HCT116 (cell line): ENCODE measurements at regions not wholly inside any gene's neighbourhood (a gene's known extent, or its start where the extent isn't known, plus 50 kb on each side); places are given as distances from the start of the nearest gene placed in this dataset.

Experiments
- ATF3 ChIP-seq: IDR thresholded peaks from 2 replicates; pipeline ENCODE4 v1.6.1; 2012
- CEBPB ChIP-seq: IDR thresholded peaks from 2 replicates; pipeline ENCODE4 v1.6.1; 2012; ENCODE audit warnings: low read depth
- ELF1 ChIP-seq: IDR thresholded peaks from 2 replicates; pipeline ENCODE4 v1.6.1; 2012; ENCODE audit warnings: low read depth, borderline replicate concordance
- EZH2 ChIP-seq: fragments of 200-600 bp; sonication (generic); IDR thresholded peaks from 2 replicates; pipeline ENCODE4 v1.6.1; 2017; ENCODE audit warnings: antibody characterized with exemption, mixed run types
- EZH2phosphoT487 ChIP-seq: fragments of 200-600 bp; IDR thresholded peaks from 2 replicates; pipeline ENCODE4 v1.6.1; 2018; ENCODE audit warnings: antibody characterized with exemption, borderline replicate concordance
- FOSL1 ChIP-seq: IDR thresholded peaks from 2 replicates; pipeline ENCODE4 v1.6.1; 2012; ENCODE audit warnings: low read depth
- MAX ChIP-seq: IDR thresholded peaks from 2 replicates; pipeline ENCODE4 v1.6.1; 2012
- POLR2A ChIP-seq: IDR thresholded peaks from 2 replicates; pipeline ENCODE4 v1.7.0; 2011; ENCODE audit warnings: borderline replicate concordance; ENCODE audit not compliant: insufficient read depth, insufficient read length; ENCODE audit errors: extremely low read depth
- POLR2AphosphoS5 ChIP-seq: IDR thresholded peaks from 2 replicates; pipeline ENCODE4 v1.6.1; 2011; ENCODE audit warnings: mild to moderate bottlenecking, low read depth, low read length, moderate library complexity
- SP1 ChIP-seq: IDR thresholded peaks from 2 replicates; pipeline ENCODE4 v1.6.1; 2012; ENCODE audit warnings: low read depth
- TF ChIP-seq, protein P1 (sequence below), 3 experiments: fragments of 200-600 bp in 1 of 3; sonication (generic) in 1 of 3; IDR thresholded peaks in 2 of 3; conservative IDR thresholded peaks in 1 of 3; 2 replicates each; pipeline ENCODE4 v1.5.1; 2012 to 2017; ENCODE audit warnings: low read depth in 2 of 3, low read length in 2 of 3, antibody characterized with exemption in 1 of 3, borderline replicate concordance in 1 of 3, control low read depth in 1 of 3, mild to moderate bottlenecking in 1 of 3, mixed read lengths in 1 of 3, mixed run types in 1 of 3, moderate library complexity in 1 of 3; ENCODE audit not compliant: insufficient read depth in 1 of 3
- TF ChIP-seq, protein P2 (sequence below): IDR thresholded peaks from 2 replicates; pipeline ENCODE4 v1.6.1; 2012; ENCODE audit warnings: low read depth

GRCh38 chrX:122092360-122092759 lies 1045.0 kb downstream of the GLUD2 start:
- TF ChIP-seq CEBPB = no peak
- no peak for TF ChIP-seq EZH2
- TF ChIP-seq ELF1 = no peak
- no peak for TF ChIP-seq POLR2A
- TF ChIP-seq, protein P1, sequence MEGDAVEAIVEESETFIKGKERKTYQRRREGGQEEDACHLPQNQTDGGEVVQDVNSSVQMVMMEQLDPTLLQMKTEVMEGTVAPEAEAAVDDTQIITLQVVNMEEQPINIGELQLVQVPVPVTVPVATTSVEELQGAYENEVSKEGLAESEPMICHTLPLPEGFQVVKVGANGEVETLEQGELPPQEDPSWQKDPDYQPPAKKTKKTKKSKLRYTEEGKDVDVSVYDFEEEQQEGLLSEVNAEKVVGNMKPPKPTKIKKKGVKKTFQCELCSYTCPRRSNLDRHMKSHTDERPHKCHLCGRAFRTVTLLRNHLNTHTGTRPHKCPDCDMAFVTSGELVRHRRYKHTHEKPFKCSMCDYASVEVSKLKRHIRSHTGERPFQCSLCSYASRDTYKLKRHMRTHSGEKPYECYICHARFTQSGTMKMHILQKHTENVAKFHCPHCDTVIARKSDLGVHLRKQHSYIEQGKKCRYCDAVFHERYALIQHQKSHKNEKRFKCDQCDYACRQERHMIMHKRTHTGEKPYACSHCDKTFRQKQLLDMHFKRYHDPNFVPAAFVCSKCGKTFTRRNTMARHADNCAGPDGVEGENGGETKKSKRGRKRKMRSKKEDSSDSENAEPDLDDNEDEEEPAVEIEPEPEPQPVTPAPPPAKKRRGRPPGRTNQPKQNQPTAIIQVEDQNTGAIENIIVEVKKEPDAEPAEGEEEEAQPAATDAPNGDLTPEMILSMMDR (IDR thresholded peaks at IDR 0.05 in 2 of 3, conservative IDR thresholded peaks at IDR 0.05 in 1 of 3; ENCODE audit: borderline replicate concordance in 1 of 3, insufficient read depth in 1 of 3, low read depth in 2 of 3, low read length in 2 of 3) = no peak
- no peak for TF ChIP-seq ATF3
- no peak for TF ChIP-seq MAX
- TF ChIP-seq POLR2AphosphoS5 = no peak
- no peak for TF ChIP-seq FOSL1
- no peak for TF ChIP-seq EZH2phosphoT487
- no peak for TF ChIP-seq SP1
- TF ChIP-seq, protein P2, sequence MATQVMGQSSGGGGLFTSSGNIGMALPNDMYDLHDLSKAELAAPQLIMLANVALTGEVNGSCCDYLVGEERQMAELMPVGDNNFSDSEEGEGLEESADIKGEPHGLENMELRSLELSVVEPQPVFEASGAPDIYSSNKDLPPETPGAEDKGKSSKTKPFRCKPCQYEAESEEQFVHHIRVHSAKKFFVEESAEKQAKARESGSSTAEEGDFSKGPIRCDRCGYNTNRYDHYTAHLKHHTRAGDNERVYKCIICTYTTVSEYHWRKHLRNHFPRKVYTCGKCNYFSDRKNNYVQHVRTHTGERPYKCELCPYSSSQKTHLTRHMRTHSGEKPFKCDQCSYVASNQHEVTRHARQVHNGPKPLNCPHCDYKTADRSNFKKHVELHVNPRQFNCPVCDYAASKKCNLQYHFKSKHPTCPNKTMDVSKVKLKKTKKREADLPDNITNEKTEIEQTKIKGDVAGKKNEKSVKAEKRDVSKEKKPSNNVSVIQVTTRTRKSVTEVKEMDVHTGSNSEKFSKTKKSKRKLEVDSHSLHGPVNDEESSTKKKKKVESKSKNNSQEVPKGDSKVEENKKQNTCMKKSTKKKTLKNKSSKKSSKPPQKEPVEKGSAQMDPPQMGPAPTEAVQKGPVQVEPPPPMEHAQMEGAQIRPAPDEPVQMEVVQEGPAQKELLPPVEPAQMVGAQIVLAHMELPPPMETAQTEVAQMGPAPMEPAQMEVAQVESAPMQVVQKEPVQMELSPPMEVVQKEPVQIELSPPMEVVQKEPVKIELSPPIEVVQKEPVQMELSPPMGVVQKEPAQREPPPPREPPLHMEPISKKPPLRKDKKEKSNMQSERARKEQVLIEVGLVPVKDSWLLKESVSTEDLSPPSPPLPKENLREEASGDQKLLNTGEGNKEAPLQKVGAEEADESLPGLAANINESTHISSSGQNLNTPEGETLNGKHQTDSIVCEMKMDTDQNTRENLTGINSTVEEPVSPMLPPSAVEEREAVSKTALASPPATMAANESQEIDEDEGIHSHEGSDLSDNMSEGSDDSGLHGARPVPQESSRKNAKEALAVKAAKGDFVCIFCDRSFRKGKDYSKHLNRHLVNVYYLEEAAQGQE = no peak
